HPDE6-E6E7 (cell line): ENCODE measurements at regions not wholly inside any gene's neighbourhood (a gene's known extent, or its start where the extent isn't known, plus 50 kb on each side); places are given as distances from the start of the nearest gene placed in this dataset.
A peak's percentile ranks its signal among the peaks of the same experiment; 100 is the strongest.

Experiments
- DNase-seq: peaks from one replicate; pipeline ENCODE4 v3.0.0; 2011; ENCODE audit warnings: missing footprints; ENCODE audit errors: extremely low spot score

- DNase-seq, result no peak
These were observed 1296.6 kb downstream of the AACS start for GRCh38 chr12:126361804-126362203.

DNA sequence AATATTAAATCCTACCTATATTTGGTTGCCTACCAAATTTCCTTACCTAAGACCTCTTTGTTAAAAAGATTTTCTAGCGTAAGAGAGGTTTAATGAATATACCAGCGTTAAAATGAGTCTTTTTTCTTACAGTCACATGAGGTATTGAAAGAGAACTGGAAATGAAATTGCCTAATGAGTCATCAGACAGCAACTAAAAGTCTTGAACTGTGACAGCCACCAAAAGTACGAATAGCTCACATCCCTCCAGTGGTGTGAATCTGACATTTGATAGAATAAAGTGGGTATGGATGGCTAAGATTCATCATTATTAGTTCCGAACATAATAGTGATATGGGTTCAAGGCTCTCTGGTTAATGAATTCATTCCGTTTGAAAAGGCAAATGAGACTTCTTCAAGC lies 1297.3 kb downstream of the AACS start:
- DNase-seq, result no peak

- no peak for DNase-seq
These were observed 1297.7 kb downstream of the AACS start for GRCh38 chr12:126362964-126363363.

DNA sequence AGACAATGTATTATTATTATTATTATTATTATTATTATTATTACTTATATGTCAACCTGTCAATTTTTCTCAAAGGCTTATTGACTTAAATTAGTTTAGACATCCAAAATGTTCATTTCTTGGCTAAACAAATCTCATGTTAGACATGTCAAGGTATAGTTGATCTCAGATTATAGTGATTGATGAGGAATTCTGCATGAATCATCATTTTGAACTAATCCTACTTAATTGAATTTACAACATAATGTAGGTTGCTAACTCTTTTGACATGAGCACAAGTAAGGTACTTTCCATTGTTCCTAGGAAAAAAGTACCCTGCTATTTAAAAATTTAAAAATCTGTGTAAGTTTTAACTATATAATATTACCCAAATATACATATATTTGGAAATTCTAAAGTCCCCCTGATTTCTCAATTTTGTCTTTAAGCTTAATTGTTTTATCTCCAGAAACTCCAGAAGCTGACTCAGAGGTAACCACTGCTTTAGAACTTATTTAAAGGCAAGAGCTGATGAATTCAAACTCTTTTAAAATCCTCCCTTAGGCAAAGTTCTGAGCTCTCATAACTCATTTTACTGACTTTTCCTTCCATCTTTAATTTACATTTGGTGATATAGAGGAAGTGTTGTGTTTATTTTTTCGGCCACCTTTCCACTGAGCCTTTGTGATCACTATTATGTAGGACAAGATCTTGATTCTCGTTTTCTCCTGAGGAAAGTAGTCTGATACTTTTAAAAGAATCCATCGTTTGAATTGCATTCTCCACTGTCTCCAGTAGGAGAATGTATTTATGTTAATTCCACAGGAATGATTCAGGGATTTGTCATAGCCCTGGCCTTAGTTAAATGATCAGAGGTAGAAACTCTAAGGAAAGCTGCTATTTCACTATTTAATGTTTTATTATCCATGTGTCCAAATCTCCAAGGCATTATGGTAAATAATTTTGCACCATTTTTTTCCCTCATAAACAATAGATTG lies 1304.5 kb downstream of the AACS start:
- peak; percentile 20 for DNase-seq

GRCh38 chr12:126383506-126383905 lies 1318.3 kb downstream of the AACS start:
- DNase-seq, result no peak

- no peak for DNase-seq
These were observed 1318.9 kb downstream of the AACS start for GRCh38 chr12:126384026-126384564.

DNA sequence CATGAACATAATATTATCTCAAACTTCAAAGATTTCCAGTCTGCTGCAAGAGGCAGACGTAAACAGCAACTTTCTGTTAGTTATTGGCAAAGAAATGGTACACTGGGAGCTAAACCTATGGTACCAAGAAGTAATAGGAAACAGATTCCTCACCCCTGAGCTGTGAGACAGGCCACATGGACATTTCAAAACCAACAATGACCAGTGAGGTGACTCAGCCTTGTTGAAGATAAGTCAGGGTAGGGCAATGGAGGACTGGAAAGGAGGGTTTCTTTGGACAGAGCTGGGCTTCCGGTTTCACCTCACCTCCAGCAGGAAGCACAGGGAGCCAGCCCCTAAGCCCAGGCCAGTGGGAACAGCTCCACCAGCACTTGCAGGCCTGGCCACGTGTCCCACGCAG lies 1320.5 kb downstream of the AACS start:
- DNase-seq, result peak; percentile 15

- no peak for DNase-seq
These were observed 1324.1 kb downstream of the AACS start for GRCh38 chr12:126389220-126389841.

- DNase-seq, result no peak
These were observed 1324.7 kb downstream of the AACS start for GRCh38 chr12:126389961-126390360.

DNA sequence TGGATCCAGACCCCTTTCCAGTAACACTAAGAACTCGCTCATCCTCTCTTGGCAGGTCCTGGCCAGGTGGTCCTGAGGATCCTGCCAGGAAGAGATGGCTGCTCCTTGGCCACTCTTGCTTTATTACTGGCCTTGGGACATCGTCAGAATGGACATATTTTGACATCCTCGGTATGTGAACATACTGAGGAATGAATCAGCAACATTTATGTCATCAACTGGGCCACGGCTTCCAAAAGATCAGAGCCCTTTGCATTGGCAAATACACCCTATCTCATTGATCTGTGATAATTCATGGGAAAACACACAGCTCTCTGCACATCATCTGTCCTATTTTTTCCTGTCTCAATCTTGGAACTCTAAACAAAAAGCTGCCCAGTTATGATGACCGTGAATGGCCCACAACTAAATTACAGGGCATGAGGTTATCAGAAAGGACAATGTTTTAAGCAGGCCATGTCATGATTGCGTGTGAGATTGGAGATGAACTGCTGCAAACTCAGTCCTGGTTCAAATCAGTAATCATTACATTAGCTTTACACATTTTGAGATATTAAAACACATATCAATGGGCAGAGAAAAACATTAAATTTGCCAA lies 1325.8 kb downstream of the AACS start:
- DNase-seq, result no peak

GRCh38 chr12:126396536-126396935 lies 1331.3 kb downstream of the AACS start:
- DNase-seq, result no peak

GRCh38 chr12:126397071-126397581 lies 1331.9 kb downstream of the AACS start:
- DNase-seq, result no peak

GRCh38 chr12:126397660-126398059 lies 1332.4 kb downstream of the AACS start:
- DNase-seq, result no peak

GRCh38 chr12:126400831-126401230 lies 1335.6 kb downstream of the AACS start:
- no peak for DNase-seq

- no peak for DNase-seq
These were observed 1339.2 kb downstream of the AACS start for GRCh38 chr12:126404293-126404881.

DNA sequence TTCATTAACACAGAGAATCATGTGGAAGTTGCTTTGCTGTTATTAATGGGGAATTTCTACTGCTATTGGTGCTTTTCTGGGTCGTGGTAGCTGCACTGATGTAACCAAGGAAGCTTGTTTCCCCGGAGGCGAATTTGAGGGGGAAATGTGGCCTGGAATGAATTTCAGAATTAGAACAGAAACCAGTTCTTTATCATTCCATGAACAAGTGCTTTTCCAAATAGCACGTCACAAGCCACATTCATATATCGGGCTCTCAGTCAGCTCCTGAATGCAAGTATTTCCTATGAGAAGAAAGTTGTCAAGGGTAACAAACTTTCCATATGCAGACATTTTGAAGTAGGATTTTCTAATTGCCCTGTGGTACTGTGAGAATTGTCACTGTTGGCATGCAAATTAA lies 1353.2 kb downstream of the AACS start:
- DNase-seq, result no peak

GRCh38 chr12:126419131-126419530 lies 1353.9 kb downstream of the AACS start:
- no peak for DNase-seq

GRCh38 chr12:126424696-126425095 lies 1359.5 kb downstream of the AACS start:
- no peak for DNase-seq

- no peak for DNase-seq
These were observed 1360.0 kb downstream of the AACS start for GRCh38 chr12:126425264-126425663.

DNA sequence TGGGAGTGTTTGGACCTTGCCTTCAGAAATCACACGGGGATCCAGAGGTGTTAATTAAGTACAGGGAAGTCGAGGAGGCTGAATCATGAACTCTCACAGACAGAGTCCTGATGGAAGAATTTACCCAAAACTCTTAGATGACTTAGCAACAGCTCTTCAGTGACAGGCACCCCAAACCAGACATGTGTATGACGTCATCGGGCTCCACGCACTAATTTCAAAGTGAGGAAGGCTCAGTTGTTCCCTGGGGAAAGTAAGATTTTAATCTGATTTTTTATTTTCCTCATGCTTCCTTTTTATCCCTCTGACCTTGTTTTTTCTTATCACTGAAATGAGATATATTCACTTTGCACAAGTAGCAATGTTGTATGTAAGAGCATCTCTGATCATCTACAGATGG lies 1363.5 kb downstream of the AACS start:
- DNase-seq, result no peak

DNA sequence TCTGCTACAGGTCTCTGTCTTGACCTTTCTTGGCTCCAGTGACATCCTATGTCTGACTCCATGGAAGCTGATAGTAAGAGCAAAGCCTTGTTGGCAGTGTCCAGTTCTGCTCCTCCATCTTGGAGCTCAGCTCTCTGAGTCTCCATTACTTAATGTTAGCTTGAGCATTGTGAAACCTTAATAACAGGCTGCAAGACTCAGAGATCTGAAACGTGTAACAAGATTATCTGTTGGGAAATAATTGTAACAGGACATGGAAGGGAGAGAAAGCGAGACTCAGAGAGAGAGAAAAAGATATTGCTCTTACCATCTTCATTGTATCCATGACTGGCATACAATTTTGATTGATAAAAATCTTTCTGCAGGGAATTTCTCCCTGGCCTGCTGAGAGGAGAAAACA lies 1365.7 kb downstream of the AACS start:
- DNase-seq, result no peak

- no peak for DNase-seq
These were observed 1366.5 kb downstream of the AACS start for GRCh38 chr12:126431767-126432166.
